Activated CD8-positive, alpha-beta memory T cell treated with anti-CD3 and anti-CD28 coated beads for 48 hours (primary cell): ENCODE measurements at regions not wholly inside any gene's neighbourhood (a gene's known extent, or its start where the extent isn't known, plus 50 kb on each side); places are given as distances from the start of the nearest gene placed in this dataset.

Source experiments
- DNase-seq, 3 experiments: peaks; one replicate each; pipeline ENCODE4 v3.0.0-alpha.2; 2020; ENCODE audit warnings: low read depth in 2 of 3, low spot score in 2 of 3

GRCh38 chr6:14063756-14064155 is 53.8 kb upstream of the CD83 start:
- DNase-seq = no peak

GRCh38 chr6:14065350-14065749 is 52.2 kb upstream of the CD83 start:
- DNase-seq = no peak

- DNase-seq = no peak
Measured at GRCh38 chr6:14066782-14067406, 50.7 kb upstream of the CD83 start.

- DNase-seq = no peak
Measured at GRCh38 chr6:14067656-14068055, 49.9 kb upstream of the CD83 start.
